ENCODE measurements at regions not wholly inside any gene's neighbourhood (a gene's known extent, or its start where the extent isn't known, plus 50 kb on each side); places are given as distances from the start of the nearest gene placed in this dataset.

GRCh38 chr10:130800281-130800680 lies 511.2 kb downstream of the TCERG1L start:
- TF ChIP-seq, protein P1, sequence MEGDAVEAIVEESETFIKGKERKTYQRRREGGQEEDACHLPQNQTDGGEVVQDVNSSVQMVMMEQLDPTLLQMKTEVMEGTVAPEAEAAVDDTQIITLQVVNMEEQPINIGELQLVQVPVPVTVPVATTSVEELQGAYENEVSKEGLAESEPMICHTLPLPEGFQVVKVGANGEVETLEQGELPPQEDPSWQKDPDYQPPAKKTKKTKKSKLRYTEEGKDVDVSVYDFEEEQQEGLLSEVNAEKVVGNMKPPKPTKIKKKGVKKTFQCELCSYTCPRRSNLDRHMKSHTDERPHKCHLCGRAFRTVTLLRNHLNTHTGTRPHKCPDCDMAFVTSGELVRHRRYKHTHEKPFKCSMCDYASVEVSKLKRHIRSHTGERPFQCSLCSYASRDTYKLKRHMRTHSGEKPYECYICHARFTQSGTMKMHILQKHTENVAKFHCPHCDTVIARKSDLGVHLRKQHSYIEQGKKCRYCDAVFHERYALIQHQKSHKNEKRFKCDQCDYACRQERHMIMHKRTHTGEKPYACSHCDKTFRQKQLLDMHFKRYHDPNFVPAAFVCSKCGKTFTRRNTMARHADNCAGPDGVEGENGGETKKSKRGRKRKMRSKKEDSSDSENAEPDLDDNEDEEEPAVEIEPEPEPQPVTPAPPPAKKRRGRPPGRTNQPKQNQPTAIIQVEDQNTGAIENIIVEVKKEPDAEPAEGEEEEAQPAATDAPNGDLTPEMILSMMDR (IDR thresholded peaks at IDR 0.05; ENCODE audit: extremely low read depth, insufficient read depth, missing control alignments) = no peak
- in situ Hi-C loops (cut with MboI; ENCODE audit: low pct_unique_long_range_greater_than_20kb, low sequenced_read_pairs, unreplicated experiment) = no loop called here
- no peak for DNase-seq (ENCODE audit: low spot score)

DNA sequence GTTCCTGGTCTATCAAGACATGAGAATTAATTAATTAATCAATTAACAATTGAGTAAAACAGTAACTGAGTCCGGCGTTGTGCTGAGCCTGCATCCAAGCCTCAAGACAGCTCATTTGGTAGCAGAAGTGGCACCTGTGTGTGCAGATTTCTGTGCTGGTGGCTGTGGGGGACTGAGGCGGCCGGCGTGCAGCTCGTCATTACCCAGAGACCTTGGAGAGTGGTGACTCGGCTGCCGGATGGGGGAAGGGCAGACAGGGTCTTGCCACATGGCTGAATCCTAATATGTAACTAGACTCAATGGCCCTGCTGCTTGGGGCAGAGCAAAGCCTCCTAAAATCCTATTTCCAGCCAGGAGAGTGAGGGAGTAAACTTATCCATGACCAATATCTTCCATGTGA lies 510.2 kb downstream of the TCERG1L start:
- DNase-seq (ENCODE audit: low spot score) = no peak
- TF ChIP-seq, protein P1 (IDR thresholded peaks at IDR 0.05; ENCODE audit: extremely low read depth, insufficient read depth, missing control alignments) = no peak
- in situ Hi-C loops (cut with MboI; ENCODE audit: low pct_unique_long_range_greater_than_20kb, low sequenced_read_pairs, unreplicated experiment) = no loop called here

- TF ChIP-seq, protein P1 (IDR thresholded peaks at IDR 0.05; ENCODE audit: extremely low read depth, insufficient read depth, missing control alignments) = no peak
- in situ Hi-C loops (cut with MboI; ENCODE audit: low pct_unique_long_range_greater_than_20kb, low sequenced_read_pairs, unreplicated experiment) = no loop called here
- DNase-seq (ENCODE audit: low spot score) = no peak
Measured at GRCh38 chr10:130801784-130802183, 509.7 kb downstream of the TCERG1L start.

DNA sequence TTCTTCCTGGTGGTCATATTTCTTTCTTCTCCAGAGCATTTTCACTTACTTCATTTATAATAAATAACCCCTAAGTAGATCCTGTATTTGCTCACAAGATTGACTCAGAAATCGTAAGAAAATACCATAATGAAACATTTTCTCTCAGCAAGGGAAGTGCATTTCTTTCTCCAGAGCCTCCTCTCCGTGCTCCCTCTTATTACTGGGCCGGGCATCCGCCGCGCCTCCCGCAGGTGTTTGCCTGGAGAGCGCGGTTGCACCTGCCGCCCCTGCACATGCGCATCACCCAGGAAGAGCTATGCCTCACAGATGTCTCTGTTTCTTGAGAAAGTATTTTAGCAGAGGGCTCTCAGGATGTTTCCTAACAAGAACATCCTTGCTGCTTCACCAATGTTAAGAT lies 509.2 kb downstream of the TCERG1L start:
- DNase-seq (ENCODE audit: low spot score) = no peak
- TF ChIP-seq, protein P1 (IDR thresholded peaks at IDR 0.05; ENCODE audit: extremely low read depth, insufficient read depth, missing control alignments) = no peak
- in situ Hi-C loops (cut with MboI; ENCODE audit: low pct_unique_long_range_greater_than_20kb, low sequenced_read_pairs, unreplicated experiment) = no loop called here

- no peak for DNase-seq (ENCODE audit: low spot score)
- in situ Hi-C loops (cut with MboI; ENCODE audit: low pct_unique_long_range_greater_than_20kb, low sequenced_read_pairs, unreplicated experiment) = no loop called here
- TF ChIP-seq, protein P1 (IDR thresholded peaks at IDR 0.05; ENCODE audit: extremely low read depth, insufficient read depth, missing control alignments) = no peak
Measured at GRCh38 chr10:130804281-130804680, 507.2 kb downstream of the TCERG1L start.

- DNase-seq (ENCODE audit: low spot score) = peak; percentile 5
- in situ Hi-C loops (cut with MboI; ENCODE audit: low pct_unique_long_range_greater_than_20kb, low sequenced_read_pairs, unreplicated experiment) = no loop called here
- TF ChIP-seq, protein P1 (IDR thresholded peaks at IDR 0.05; ENCODE audit: extremely low read depth, insufficient read depth, missing control alignments) = no peak
Measured at GRCh38 chr10:130804778-130805634, 506.5 kb downstream of the TCERG1L start.
